ENCODE measurements at regions not wholly inside any gene's neighbourhood (a gene's known extent, or its start where the extent isn't known, plus 50 kb on each side); places are given as distances from the start of the nearest gene placed in this dataset.

- TF ChIP-seq CTCF (IDR thresholded peaks at IDR 0.05), result no peak
- ATAC-seq (ENCODE audit: insufficient number of reproducible peaks, low FRiP score, low read depth) (no peak), DNase-seq (ENCODE audit: low spot score) (no peak)
- H3K4me3 ChIP-seq, result no peak overlapping the region
- no peaks in the 10 kb centered on the region for H3K36me3 ChIP-seq
- H3K27me3 ChIP-seq (replicated peaks; ENCODE audit: insufficient read depth), result no peaks in the 10 kb centered on the region
- no peaks in the 10 kb centered on the region for H3K4me1 ChIP-seq (ENCODE audit: control insufficient read depth in 1 of 2, low read depth in 2 of 2)
- H3K9me3 ChIP-seq, result no peaks in the 10 kb centered on the region
- no peak overlapping the region for H3K27ac ChIP-seq
These were observed 491.2 kb upstream of the PDZRN3 start for GRCh38 chr3:74115906-74116305.

GRCh38 chr3:74107451-74107850, 482.7 kb upstream of the PDZRN3 start:
- TF ChIP-seq CTCF (IDR thresholded peaks at IDR 0.05), result no peak
- Histone ChIP-seq H3K27ac (no peak overlapping the region), H3K9me3 (no peaks in the 10 kb centered on the region), H3K4me3 (no peak overlapping the region), H3K36me3 (no peaks in the 10 kb centered on the region), H3K4me1 (ENCODE audit: control insufficient read depth in 1 of 2, low read depth in 2 of 2) (no peaks in the 10 kb centered on the region), H3K27me3 (replicated peaks; ENCODE audit: insufficient read depth) (no peaks in the 10 kb centered on the region)
- ATAC-seq (ENCODE audit: insufficient number of reproducible peaks, low FRiP score, low read depth) (no peak), DNase-seq (ENCODE audit: low spot score) (no peak)

GRCh38 chr3:74106925-74107324, 482.2 kb upstream of the PDZRN3 start:
- H3K4me3 ChIP-seq, result no peak overlapping the region
- H3K9me3 ChIP-seq, result no peaks in the 10 kb centered on the region
- ATAC-seq (ENCODE audit: insufficient number of reproducible peaks, low FRiP score, low read depth) (no peak), DNase-seq (ENCODE audit: low spot score) (no peak)
- no peaks in the 10 kb centered on the region for H3K36me3 ChIP-seq
- no peak overlapping the region for H3K27ac ChIP-seq
- no peaks in the 10 kb centered on the region for H3K4me1 ChIP-seq (ENCODE audit: control insufficient read depth in 1 of 2, low read depth in 2 of 2)
- TF ChIP-seq CTCF (IDR thresholded peaks at IDR 0.05), result no peak
- no peaks in the 10 kb centered on the region for H3K27me3 ChIP-seq (replicated peaks; ENCODE audit: insufficient read depth)

GRCh38 chr3:74091204-74091603, 466.5 kb upstream of the PDZRN3 start:
- Histone ChIP-seq H3K4me1 (ENCODE audit: control insufficient read depth in 1 of 2, low read depth in 2 of 2) (no peaks in the 10 kb centered on the region), H3K27ac (no peak overlapping the region), H3K4me3 (no peak overlapping the region), H3K27me3 (replicated peaks; ENCODE audit: insufficient read depth) (no peaks in the 10 kb centered on the region), H3K36me3 (no peaks in the 10 kb centered on the region), H3K9me3 (no peaks in the 10 kb centered on the region)
- ATAC-seq (ENCODE audit: insufficient number of reproducible peaks, low FRiP score, low read depth) (no peak), DNase-seq (ENCODE audit: low spot score) (no peak)
- TF ChIP-seq CTCF (IDR thresholded peaks at IDR 0.05), result no peak

DNA sequence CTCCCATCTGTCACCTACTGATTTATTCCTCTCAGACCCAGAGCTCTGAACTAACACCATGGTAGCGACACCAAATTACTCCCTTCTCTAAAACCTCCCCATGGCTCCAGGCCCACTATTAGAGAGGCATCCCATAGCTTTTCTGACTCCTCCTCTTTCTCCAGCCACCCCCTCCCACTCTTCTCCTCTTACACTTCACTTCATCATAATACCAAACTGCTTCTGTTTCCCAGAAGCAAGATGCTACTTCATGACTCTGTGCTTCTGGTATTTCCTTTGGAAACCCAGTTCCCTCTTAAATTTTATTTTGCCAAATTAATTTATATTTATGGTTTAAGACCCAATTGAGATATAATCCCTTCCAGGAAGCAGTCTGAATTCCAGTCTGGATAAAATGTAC, 465.1 kb upstream of the PDZRN3 start:
- Histone ChIP-seq H3K4me3 (no peak overlapping the region), H3K27me3 (replicated peaks; ENCODE audit: insufficient read depth) (no peaks in the 10 kb centered on the region), H3K4me1 (ENCODE audit: control insufficient read depth in 1 of 2, low read depth in 2 of 2) (no peaks in the 10 kb centered on the region), H3K36me3 (no peaks in the 10 kb centered on the region), H3K9me3 (no peaks in the 10 kb centered on the region), H3K27ac (no peak overlapping the region)
- TF ChIP-seq CTCF (IDR thresholded peaks at IDR 0.05), result no peak
- no peak for ATAC-seq (ENCODE audit: insufficient number of reproducible peaks, low FRiP score, low read depth)
- DNase-seq (ENCODE audit: low spot score), result no peak

Data from thoracic aorta (tissue), 2 donors.